ENCODE measurements at regions not wholly inside any gene's neighbourhood (a gene's known extent, or its start where the extent isn't known, plus 50 kb on each side); places are given as distances from the start of the nearest gene placed in this dataset.

DNA sequence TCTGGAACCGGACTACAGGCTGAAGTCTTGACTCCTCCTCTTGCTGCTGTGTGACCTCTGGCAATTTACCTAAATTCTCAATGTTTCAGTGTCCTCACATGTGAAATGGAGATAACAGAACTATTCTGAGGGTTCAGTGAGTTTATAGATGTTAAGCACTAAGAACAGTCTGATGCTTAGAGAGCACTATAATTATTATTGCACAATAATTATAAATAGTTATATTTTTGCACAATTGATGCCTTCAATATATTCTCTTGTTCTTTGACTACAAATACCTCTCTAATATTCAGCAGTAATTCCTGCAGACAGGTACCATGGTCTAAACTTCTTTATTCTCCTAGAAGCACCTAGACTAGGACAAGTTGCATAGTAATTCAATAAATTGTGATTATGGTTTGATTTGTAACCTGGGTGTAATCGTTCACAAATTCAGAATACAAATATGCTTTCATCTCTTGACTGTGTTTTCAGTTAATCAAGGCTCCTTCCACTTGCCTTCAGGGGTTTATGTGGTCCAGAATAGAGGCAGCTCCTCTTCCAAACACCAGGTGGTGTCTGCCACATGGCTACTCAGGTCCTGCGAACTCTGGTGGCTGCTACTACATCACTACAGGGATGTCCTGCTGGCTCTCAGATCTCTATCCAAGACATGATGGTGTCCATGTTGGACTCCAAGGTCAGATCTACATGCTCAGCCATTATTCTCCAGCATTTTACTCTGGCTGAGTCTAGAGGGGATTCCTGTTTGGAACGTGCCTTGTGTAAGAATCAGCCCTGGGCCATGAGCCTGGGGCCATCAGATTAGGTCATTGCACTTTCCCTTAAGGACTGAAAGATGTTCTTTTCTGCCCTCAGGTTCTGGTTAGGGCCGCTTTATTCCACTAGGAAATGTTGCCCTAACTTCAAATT lies 103.4 kb downstream of the QRFPR start:
- no peak for DNase-seq (ENCODE audit: low spot score)

DNA sequence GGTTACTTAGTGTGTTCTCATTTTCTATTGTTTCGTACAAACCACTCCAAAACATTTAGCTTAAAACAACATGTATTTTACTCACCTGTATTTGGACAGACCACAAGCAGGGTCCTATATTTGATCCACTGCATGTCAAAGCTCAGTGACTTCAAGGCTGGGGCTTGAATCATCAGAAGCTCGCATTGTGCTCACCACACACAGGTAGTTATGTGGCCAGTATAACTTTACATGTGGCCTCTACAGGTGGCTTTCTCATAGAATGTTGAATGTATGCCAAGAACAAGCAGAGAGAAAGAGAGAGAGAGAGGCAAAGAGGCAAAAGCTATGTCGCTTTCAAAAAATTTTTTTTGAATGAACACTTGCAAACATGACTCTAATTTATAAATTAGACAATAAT lies 107.6 kb downstream of the QRFPR start:
- DNase-seq (ENCODE audit: low spot score) = no peak

DNA sequence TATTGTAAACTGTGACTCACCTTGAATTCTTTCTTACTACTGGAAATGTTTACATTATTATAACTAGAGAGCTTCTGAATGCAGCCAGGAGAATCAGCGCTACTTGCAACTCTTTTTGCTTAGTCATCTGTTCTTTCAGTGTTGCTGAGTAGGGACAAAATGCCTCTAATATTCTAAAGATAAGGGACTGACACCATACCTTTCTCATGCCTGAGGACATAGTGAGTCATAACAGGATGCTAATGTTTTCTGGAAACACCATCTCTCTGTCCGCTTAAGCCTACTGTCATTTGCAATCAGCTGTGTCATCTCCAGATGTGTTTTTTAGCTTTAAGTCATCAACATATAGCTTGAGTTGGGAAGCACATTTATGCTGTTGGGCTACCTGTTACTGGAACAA lies 108.3 kb downstream of the QRFPR start:
- DNase-seq (ENCODE audit: low spot score) = no peak

DNA sequence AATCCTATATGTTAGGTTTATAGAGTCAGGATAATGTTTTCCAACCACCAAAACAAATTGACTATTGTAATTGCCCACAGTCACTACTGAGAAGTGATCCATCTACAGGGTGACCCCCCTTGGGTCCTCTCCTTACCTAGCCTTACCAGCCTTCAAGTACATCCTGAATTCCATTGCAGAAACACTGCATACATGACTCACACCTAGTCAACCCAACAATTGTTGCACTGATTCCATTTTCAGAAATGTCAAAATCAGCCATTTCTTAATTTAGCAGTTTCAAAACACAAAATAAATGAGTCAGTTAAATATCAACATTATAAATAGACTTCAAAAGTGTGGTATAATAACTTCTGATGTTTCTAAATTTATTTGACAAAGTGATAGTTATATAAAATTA lies 106.3 kb upstream of the TNIP3 start:
- DNase-seq (ENCODE audit: low spot score) = no peak

DNA sequence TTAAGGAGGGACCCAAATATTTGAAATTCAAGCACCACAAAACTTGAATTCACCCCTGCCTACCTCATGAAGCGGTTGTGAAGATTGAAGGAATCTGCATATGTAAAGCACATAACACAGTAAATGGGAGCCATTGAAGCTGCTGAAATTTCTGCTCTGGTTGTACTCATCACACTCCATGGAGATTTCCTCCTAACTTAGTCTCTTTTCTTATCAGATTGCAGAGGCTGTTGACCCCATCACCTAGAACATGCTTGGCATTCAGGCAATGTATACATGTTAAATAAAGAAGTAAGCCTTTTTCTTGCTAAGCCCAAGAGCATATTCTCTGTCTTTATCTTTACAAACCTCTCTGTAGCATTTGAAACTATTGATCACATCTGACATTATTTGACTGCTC lies 104.9 kb upstream of the TNIP3 start:
- no peak for DNase-seq (ENCODE audit: low spot score)

DNA sequence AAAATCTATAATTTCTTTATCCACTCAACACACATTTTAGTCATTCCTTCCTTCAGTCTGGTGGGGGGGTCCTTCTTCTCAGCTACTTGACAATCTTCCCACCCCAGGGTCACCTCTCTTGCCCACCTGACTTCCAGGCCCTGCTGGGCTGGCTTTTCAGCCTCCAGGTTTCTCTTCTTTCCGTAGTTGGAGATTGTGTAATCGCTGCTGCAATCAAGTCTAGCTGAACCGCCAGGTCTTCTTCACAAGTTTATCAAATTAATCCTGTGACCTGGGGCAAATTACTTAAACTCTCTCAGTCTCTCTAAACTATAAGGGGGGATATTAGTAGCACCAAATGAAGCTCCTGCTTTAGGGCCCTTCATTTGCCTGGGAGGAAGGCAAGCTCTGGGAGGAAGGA lies 102.9 kb upstream of the TNIP3 start:
- no peak for DNase-seq (ENCODE audit: low spot score)

DNA sequence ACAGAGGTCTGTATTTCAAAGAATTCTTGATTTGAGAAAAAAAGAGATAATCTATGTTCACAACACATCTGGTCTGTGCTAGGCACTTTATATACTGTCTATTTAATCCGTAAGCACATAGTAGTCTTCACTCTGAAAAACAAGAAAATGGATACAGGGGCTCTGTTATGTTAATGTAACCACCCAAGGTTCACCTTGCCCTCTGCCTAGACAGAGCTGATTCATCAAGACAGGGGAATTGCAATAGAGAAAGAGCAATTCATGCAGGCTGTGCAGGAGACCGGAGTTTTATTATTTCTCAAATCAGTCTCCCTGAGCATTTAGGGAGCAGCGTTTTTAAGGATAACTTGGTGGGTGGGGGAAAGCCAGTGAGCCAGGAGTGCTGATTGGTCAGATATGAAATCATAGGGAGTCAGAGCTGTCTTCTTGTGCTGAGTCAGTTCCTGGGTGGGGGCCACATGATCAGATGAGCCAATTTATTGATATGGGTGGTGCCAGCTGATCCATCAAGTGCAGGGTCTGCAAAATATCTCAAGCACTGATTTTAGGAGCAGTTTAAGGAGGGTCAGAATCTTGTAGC lies 92.9 kb upstream of the TNIP3 start:
- DNase-seq (ENCODE audit: low spot score) = no peak

DNA sequence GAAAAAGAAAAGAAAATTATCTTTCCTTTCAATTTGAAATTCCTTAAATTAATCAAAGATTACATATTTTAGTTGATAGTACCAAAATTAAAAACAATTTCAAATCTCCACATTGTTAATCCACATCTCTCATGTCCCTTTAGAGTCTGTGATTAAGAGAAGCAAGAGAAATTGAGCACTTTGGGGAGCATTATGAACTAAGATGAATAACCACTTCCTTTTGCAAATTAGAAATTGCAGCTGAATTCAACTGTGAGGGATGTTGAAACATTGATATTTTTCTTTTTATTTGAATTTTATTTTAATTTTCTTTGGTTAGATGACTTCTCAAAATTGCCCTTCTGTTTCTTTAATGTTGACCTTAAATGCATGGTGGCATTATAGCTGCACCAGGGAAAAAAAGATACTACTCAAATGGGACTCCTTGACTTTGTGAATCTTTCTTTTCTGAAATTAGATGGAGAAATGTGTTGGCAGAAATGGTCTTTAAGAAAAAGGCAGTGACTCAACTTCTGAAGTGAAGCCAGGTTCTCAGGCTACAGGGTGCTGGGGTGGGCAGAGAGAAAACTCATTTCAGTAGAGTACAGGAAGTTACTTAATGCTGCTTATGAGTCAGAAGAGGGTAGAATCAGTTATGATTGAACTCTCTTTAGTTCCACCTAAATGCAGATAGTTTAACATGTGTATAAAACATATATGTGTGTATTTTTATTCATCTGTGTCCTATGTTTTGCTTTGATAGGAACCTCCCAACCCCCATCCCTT lies 92.0 kb upstream of the TNIP3 start:
- DNase-seq (ENCODE audit: low spot score) = no peak

DNA sequence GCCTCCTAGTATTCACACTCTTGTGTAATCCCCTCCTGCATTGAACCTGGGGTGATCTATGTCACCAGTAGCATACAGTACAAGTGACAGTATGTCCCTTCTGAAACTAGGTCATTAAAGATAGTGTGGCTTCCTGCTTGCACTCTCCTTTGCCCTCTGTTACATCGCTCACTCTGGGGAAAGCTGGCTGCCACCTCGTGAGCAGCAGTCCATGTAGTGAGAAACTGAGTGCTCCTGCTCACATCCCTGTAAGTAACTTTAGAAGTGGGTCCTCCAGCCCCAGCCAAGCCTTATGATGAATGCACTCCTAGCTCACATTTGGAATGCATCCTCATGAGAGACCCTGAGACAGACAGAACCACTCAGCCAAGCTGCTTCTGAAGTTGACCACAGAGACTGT lies 89.8 kb upstream of the TNIP3 start:
- DNase-seq (ENCODE audit: low spot score) = no peak

DNA sequence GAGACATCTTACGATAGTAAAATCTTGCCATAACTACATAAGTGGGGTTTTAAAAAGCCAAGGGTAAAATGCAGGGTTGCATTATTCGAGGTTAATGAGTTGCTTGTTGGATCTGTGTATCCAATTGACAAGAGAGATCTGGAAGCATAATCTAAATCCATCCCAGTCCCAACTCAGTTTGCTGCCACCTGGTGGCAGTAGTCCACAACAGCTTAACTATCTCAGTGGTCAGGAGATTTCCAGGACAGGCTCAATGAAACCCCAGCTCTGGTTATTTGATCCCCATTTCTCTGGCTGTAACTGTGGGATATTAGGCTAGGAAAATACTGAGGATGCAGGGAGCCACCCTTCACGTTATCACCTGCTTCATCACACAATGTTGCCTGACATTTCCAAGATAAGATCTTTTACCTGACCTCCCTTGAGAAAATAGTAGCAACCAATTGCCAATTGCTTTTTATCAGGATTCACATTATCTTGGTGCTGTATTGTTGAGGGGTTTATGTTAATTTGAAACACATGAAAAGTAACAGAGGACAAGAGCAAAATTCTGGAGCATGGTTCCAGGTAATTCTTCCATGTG lies 88.2 kb upstream of the TNIP3 start:
- DNase-seq (ENCODE audit: low spot score) = peak; percentile 81

DNA sequence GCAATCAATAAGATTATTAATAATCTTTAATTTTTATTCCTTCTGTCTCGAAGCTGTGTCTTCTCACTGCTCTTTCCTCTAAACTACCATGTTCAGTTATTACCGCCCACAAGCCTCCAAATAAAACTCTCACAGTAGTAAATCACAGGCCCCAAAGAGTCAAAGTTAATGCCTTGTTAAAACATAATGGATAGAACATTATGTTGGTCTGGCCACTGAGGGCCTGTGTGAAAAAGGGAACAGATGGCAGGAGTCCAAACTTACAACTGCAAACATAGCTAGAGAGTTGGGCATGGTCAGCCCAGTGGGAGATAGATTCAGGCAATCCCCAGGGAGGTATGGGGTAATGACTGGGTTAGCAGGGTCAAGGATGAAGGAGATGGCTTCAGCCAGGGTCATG lies 84.6 kb upstream of the TNIP3 start:
- DNase-seq (ENCODE audit: low spot score) = no peak

DNA sequence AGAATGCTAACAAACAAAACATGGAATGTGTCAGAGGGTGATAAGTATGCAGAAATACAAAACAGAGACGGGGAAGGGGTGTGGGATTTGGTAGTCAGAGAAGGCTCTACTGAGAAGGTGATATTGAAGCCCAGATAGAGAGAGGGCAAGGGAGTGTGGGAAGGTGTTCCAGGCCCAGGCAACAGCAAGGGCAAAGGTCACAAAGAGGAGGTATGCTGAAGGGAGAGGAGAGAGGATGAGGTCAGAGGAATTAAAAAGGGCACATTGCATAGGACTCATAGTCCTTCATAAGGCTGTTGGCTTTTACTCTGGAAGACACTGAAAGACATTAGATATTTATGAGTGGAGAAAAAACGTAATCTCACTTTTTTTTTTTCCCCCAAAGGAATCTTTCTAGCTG lies 82.6 kb upstream of the TNIP3 start:
- no peak for DNase-seq (ENCODE audit: low spot score)

DNA sequence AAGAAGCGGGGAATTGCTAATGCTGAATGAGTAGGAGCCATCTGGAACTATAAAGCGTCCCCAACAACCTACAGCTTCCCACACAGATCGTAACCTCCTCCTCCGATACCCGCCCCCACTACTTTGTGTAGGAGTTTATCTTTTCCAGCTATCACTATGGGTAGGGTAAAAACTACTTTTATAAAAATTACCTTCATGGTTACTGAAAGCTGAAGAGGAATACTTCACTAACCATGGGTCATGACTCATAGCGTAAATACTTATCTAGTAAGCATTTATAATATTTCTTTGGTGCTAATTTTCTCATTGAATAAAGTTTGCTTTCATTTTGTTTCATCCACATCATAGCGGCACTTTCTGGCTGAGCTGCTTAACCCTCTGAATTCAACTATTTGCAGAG lies 79.4 kb upstream of the TNIP3 start:
- no peak for DNase-seq (ENCODE audit: low spot score)

DNA sequence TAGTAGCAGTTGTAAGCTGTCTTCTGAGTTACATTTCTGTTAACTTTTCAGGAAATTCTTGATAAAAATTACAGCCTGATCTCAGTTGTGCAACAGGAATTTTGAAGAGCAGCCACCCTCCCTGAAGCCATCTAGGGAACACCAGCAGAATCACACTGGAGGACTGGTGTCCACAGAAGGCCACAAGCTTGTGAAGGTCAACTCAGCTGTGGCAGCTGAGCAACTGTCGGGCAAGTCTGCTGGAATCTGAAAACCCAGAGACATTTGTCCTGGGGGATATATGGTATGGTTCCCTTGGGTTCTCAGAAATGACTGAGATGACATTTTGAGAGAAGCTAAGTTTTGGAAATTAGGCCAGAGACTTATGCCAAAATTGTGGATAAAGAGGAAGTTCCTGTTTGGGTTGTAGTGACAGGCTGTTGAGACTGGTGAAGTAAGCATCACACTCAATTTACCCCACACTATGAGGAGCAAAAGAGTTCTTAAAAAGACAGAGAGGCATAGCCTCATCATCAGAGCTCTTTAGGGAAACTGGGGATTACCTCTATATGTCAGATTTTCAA lies 78.1 kb upstream of the TNIP3 start:
- no peak for DNase-seq (ENCODE audit: low spot score)

DNA sequence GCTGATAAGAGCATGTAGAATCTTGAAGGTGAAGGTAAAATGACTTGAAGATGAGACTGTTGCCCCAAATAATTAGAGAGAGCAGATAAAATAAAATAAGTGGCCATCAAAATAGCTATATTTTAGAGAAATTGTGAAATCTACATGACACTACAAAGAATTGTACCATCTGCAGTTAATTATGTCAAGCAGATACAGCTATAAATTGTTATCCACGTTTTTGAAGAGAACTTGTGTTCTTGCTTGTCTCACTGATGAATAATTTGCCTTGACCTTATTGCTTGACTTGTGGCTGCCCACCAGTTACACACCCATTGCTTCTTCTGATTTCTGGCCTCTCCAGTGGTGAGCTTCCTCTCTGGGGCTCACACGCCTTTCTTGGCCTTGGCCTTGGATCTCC lies 75.8 kb upstream of the TNIP3 start:
- no peak for DNase-seq (ENCODE audit: low spot score)

DNA sequence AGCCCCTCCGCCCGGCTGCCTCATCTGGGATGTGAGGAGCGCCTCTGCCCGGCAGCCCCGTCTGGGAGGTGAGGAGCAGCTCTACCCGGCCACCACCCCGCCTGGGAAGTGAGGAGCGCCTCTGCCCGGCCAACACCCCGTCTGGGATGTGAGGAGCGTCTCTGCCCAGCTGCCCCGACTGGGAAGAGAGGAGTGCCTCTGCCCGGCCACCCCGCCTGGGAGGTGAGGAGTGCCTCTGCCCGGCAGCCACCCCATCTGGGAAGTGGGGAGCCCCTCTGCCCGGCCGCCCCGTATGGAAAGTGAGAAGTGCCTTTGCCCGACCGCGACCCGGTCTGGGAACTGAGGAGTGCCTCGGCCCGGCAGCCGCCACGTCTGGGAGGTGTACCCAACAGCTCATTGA lies 74.3 kb upstream of the TNIP3 start:
- DNase-seq (ENCODE audit: low spot score) = no peak

DNA sequence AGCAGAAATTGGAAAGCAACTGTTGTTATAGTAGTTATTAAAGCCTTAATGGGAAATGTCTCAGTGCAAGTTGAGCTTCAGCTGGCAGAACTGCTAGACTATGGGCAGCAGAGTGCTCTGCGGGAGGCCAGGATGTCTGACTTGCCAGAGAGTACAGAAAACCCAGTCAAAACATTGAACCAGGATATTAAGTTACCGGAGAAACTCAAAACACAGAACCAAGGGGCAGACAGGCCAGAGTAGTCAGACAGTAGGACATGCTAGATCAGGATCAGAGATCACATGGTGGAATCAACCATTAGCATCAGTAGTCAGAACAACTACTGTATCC lies 72.9 kb upstream of the TNIP3 start:
- no peak for DNase-seq (ENCODE audit: low spot score)

DNA sequence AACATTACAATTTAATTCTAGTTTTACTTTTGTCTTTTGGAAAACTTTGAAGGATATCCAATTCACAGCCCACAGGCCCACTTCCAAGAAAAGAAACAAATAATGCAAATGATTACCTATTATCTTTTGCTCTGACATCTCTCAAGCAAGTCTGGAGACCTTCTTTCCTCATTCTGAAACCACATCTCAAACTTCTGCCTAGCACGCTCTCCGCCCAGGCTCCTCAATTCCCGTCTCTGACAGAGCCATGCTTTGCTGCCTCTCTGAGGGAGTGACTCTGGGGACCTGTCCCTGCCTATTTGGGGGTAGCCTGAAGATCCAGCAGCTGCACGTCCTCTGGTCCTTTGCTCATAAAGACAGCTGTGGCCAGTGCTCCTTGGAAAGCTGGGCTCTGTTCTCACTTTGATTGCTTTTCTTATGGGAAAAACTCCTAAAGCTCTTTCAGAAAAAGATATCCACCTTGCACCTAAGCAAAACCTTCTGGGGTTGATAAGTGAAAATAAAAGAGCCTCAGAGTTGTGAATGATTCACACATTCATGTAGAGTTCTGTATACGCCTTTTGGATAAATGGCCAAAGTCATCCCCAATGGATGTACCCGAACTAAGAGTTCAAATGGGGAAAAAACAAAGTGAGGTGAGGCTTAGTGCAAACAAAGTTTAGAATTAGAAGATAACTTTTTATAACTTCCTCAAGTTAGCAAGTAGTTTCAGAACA lies 72.4 kb upstream of the TNIP3 start:
- DNase-seq (ENCODE audit: low spot score) = no peak

DNA sequence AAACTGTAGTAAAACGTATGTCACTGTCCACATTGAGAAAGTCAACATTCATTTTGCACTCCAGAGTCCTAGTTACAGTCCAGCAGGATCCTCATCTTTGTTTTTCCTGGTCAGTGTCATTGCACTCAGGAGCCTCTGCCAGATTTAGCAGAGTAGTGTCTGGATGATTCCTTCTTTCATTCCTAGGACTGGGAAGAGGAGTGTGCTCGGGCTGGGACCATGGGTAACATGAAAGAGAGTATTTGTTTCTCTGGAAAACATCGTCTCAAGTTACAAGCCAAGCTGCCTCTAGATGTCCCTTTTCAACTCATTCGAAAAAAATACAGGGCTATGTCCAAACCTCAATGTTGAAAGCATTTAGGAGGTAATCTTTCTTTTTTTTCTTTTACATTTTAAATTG lies 69.9 kb upstream of the TNIP3 start:
- no peak for DNase-seq (ENCODE audit: low spot score)

DNA sequence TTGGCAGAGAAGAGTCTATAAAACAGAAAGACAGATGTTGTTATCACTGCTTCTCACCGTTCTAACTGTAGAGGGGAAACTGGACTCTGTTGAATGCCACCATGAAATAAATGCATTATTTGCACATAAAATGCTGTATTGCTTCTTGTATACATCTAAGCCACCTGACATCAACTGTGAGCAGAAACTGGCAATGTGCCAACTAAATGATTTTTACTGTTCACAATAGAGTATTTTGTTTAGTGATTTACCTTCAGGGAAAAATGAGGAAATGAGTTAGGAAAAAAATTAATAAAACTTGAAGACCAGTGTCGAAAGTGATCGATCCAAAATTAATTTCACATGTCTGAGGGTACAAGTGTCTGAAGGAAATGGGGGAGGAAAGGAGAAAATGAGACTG lies 65.9 kb upstream of the TNIP3 start:
- DNase-seq (ENCODE audit: low spot score) = no peak

DNA sequence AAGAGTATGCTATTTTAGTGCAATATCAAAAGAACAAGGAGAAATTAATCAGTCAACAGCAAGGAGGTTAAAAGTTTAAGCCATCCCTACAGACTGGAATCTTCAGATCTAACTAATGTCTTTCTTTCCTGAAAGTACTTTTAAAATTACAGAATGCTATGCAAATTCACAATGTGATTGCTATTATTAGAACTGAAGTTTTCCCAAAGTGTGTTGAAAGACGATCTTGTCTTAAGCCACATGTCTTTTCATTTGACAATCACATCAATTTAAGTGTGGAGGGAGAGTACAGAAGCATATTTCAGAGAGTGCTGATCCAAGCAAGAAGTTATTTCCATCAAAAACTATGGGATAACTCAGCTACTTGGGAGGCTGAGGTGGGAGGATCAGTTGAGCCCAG lies 64.7 kb upstream of the TNIP3 start:
- no peak for DNase-seq (ENCODE audit: low spot score)

DNA sequence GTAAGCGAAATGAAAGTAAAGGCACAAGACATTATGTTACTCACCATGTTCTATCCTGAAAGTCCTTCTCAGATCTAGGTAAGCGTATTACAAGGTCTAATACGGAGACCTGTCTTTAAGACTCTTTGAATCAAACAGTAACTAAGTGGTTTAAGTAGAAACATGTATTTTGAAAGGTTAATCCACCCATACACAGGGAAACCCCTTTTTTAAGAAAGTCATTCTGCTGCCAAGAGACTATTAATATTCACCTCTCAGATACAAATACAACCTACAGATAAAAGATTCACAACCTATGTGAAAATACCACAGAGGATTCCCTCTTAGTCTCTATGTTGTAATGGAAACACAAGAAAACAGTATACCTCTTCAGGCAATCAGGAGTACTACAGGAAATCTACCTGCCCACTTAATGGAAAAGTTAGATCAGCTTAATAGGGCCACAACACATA lies 63.2 kb upstream of the TNIP3 start:
- DNase-seq (ENCODE audit: low spot score) = no peak

All from Ammon's horn (tissue), 1 donor.